WTC11 (cell line): ENCODE measurements at regions not wholly inside any gene's neighbourhood (a gene's known extent, or its start where the extent isn't known, plus 50 kb on each side); places are given as distances from the start of the nearest gene placed in this dataset.

Experiments
- ATAC-seq: fragments of 200-7000 bp; cut with Tn5 transposase; 2 replicates; pipeline ENCODE4 v1.10.0; 2021; ENCODE audit warnings: mild to moderate bottlenecking, moderate library complexity
- CTCF ChIA-PET: fragments of 300-600 bp; sonication (Branson Sonifier 250); formaldehyde crosslinking; loops from one replicate; lab custom pipeline; 2021; ENCODE audit warnings: antibody characterized with exemption; lab: Charles Lee
- POLR2A ChIA-PET: fragments of 350-600 bp; sonication (Branson Sonifier 250); formaldehyde crosslinking; loops from one replicate; lab custom pipeline; 2021; ENCODE audit warnings: antibody characterized with exemption; lab: Charles Lee
- DNase-seq: peaks from one replicate; pipeline ENCODE4 v3.0.0; 2021; ENCODE audit warnings: low spot score
- H3K27ac Mint-ChIP-seq: 2 replicates; pipeline ENCODE4 v1.8.0; 2021; ENCODE audit warnings: mixed read lengths
- H3K27me3 Mint-ChIP-seq: 2 replicates; pipeline ENCODE4 v1.8.0; 2021; ENCODE audit warnings: low read depth, mild to moderate bottlenecking, moderate library complexity, mixed read lengths
- H3K36me3 Mint-ChIP-seq: 2 replicates; pipeline ENCODE4 v1.8.0; 2021; ENCODE audit warnings: mixed read lengths
- H3K4me1 Mint-ChIP-seq: 2 replicates; pipeline ENCODE4 v1.8.0; 2022; ENCODE audit warnings: mixed read lengths
- H3K4me3 Mint-ChIP-seq: 2 replicates; pipeline ENCODE4 v1.8.0; 2021; ENCODE audit warnings: mild to moderate bottlenecking, moderate library complexity, mixed read lengths
- H3K9me3 Mint-ChIP-seq: 2 replicates; pipeline ENCODE4 v1.8.0; 2021; ENCODE audit warnings: mixed read lengths
- AFF4 ChIP-seq: sonication (generic); formaldehyde crosslinking; IDR thresholded peaks from 2 replicates; pipeline ENCODE4 v1.8.1; 2023; ENCODE audit warnings: mild to moderate bottlenecking, missing genetic modification reagents, borderline replicate concordance
- AR ChIP-seq: fragments of 250-450 bp; sonication (Bioruptor Pico); IDR thresholded peaks from 2 replicates; pipeline ENCODE4 v1.9.0; 2021; ENCODE audit warnings: mild to moderate bottlenecking
- ATF6 ChIP-seq: sonication (generic); formaldehyde crosslinking; IDR thresholded peaks from 2 replicates; pipeline ENCODE4 v1.8.1; 2023; ENCODE audit warnings: mild to moderate bottlenecking, missing genetic modification reagents
- CREB1 ChIP-seq: sonication (generic); formaldehyde crosslinking; IDR thresholded peaks from 2 replicates; pipeline ENCODE4 v1.8.0; 2023; ENCODE audit warnings: mild to moderate bottlenecking, missing genetic modification reagents
- CTCF ChIP-seq: fragments of 200-600 bp; IDR thresholded peaks from 2 replicates; pipeline ENCODE4 v1.8.0; 2022; ENCODE audit warnings: antibody characterized with exemption
- E2F4 ChIP-seq: sonication (generic); formaldehyde crosslinking; IDR thresholded peaks from 2 replicates; pipeline ENCODE4 v1.8.1; 2022; ENCODE audit warnings: low read depth, mild to moderate bottlenecking, moderate library complexity, missing genetic modification reagents, borderline replicate concordance
- ESRRA ChIP-seq: sonication (generic); formaldehyde crosslinking; IDR thresholded peaks from 2 replicates; pipeline ENCODE4 v1.8.1; 2022; ENCODE audit warnings: mild to moderate bottlenecking, missing genetic modification reagents, borderline replicate concordance
- FOXK1 ChIP-seq: sonication (generic); formaldehyde crosslinking; IDR thresholded peaks from 2 replicates; pipeline ENCODE4 v1.8.0; 2022; ENCODE audit warnings: mild to moderate bottlenecking, moderate library complexity, missing genetic modification reagents
- GRHL2 ChIP-seq: fragments of 250-450 bp; sonication (Bioruptor Pico); IDR thresholded peaks from 2 replicates; pipeline ENCODE4 v1.8.0; 2022; ENCODE audit warnings: mild to moderate bottlenecking, moderate library complexity; ENCODE audit not compliant: insufficient replicate concordance, severe bottlenecking
- MAX ChIP-seq: sonication (generic); formaldehyde crosslinking; IDR thresholded peaks from 2 replicates; pipeline ENCODE4 v1.8.0; 2022; ENCODE audit warnings: mild to moderate bottlenecking, missing genetic modification reagents
- NFATC4 ChIP-seq: fragments of 250-450 bp; sonication (Bioruptor Pico); IDR thresholded peaks from 2 replicates; pipeline ENCODE4 v1.9.0; 2021; ENCODE audit warnings: mild to moderate bottlenecking
- NR1H2 ChIP-seq: sonication (generic); formaldehyde crosslinking; IDR thresholded peaks from 2 replicates; pipeline ENCODE4 v1.9.0; 2021; ENCODE audit warnings: mild to moderate bottlenecking, moderate library complexity, missing genetic modification reagents
- PREB ChIP-seq: sonication (generic); formaldehyde crosslinking; IDR thresholded peaks from 2 replicates; pipeline ENCODE4 v1.8.1; 2022; ENCODE audit warnings: mild to moderate bottlenecking, missing genetic modification reagents, moderate library complexity, borderline replicate concordance
- RORB ChIP-seq: fragments of 250-450 bp; sonication (Bioruptor Pico); IDR thresholded peaks from 2 replicates; pipeline ENCODE4 v1.9.0; 2021; ENCODE audit warnings: mild to moderate bottlenecking
- SMAD3 ChIP-seq: sonication (generic); formaldehyde crosslinking; IDR thresholded peaks from 2 replicates; pipeline ENCODE4 v1.8.0; 2022; ENCODE audit warnings: missing genetic modification reagents, mild to moderate bottlenecking, borderline replicate concordance
- SMAD4 ChIP-seq: sonication (generic); formaldehyde crosslinking; IDR thresholded peaks from 2 replicates; pipeline ENCODE4 v1.8.0; 2022; ENCODE audit warnings: mild to moderate bottlenecking, missing genetic modification reagents
- SOX15 ChIP-seq: fragments of 250-450 bp; sonication (Bioruptor Pico); IDR thresholded peaks from 2 replicates; pipeline ENCODE4 v1.9.0; 2021; ENCODE audit warnings: mild to moderate bottlenecking
- ZNF121 ChIP-seq: sonication (generic); formaldehyde crosslinking; IDR thresholded peaks from 2 replicates; pipeline ENCODE4 v1.8.0; 2023; ENCODE audit warnings: missing genetic modification reagents
- ZNF396 ChIP-seq: fragments of 250-450 bp; sonication (Bioruptor Pico); IDR thresholded peaks from 2 replicates; pipeline ENCODE4 v1.8.0; 2021; ENCODE audit warnings: mild to moderate bottlenecking, moderate library complexity, borderline replicate concordance
- ZNF416 ChIP-seq: fragments of 250-450 bp; sonication (Bioruptor Pico); IDR thresholded peaks from 2 replicates; pipeline ENCODE4 v1.9.0; 2021; ENCODE audit warnings: mild to moderate bottlenecking, inconsistent platforms
- ZNF423 ChIP-seq: fragments of 250-450 bp; sonication (Bioruptor Pico); IDR thresholded peaks from 2 replicates; pipeline ENCODE4 v2.1.2; 2022; ENCODE audit warnings: mild to moderate bottlenecking, moderate library complexity
- ZSCAN18 ChIP-seq: fragments of 250-450 bp; sonication (Bioruptor Pico); IDR thresholded peaks from 2 replicates; pipeline ENCODE4 v2.1.2; 2022; ENCODE audit warnings: mild to moderate bottlenecking, moderate library complexity

GRCh38 chrX:10350221-10350620 is 193.4 kb downstream of the CLCN4 start (continued):
- TF ChIP-seq CREB1 (CRISPR knock-in tag), result no peak
- TF ChIP-seq ZNF423 (CRISPR knock-in tag), result no peak
- no peak for TF ChIP-seq SMAD4
- TF ChIP-seq AFF4 (CRISPR knock-in tag), result no peak
- no peak for TF ChIP-seq ESRRA (CRISPR knock-in tag)
- no peak for TF ChIP-seq SOX15
- TF ChIP-seq NR1H2 (CRISPR knock-in tag), result no peak
- TF ChIP-seq GRHL2, result no peak
- TF ChIP-seq RORB (CRISPR knock-in tag), result no peak

GRCh38 chrX:10350981-10351380 is 194.2 kb downstream of the CLCN4 start:
- Mint-ChIP-seq H3K27ac (no peak overlapping the region), H3K9me3 (peaks cover 3% of the 10 kb centered on the region), H3K4me3 (no peak overlapping the region), H3K4me1 (no peaks in the 10 kb centered on the region), H3K27me3 (peaks cover 5% of the 10 kb centered on the region), H3K36me3 (no peaks in the 10 kb centered on the region)
- POLR2A ChIA-PET, result no interaction called here
- CTCF ChIA-PET, result no interaction called here
- ATAC-seq (no peak), DNase-seq (no peak)
- TF ChIP-seq FOXK1 (CRISPR knock-in tag), result no peak
- TF ChIP-seq AR (CRISPR knock-in tag), result no peak
- no peak for TF ChIP-seq NFATC4 (CRISPR knock-in tag)
- no peak for TF ChIP-seq E2F4 (CRISPR knock-in tag)
- TF ChIP-seq ZSCAN18 (CRISPR knock-in tag), result no peak
- no peak for TF ChIP-seq ZNF416 (CRISPR knock-in tag)
- no peak for TF ChIP-seq MAX (CRISPR knock-in tag)
- no peak for TF ChIP-seq ZNF396 (CRISPR knock-in tag)
- no peak for TF ChIP-seq ZNF121 (CRISPR knock-in tag)
- no peak for TF ChIP-seq ZNF423 (CRISPR knock-in tag)
- no peak for TF ChIP-seq GRHL2
- TF ChIP-seq SOX15, result no peak
- TF ChIP-seq PREB (CRISPR knock-in tag), result no peak
- TF ChIP-seq CTCF, result no peak
- TF ChIP-seq SMAD3 (CRISPR knock-in tag), result no peak
- no peak for TF ChIP-seq ATF6 (CRISPR knock-in tag)
